ACC112 (cell line): ENCODE measurements at regions not wholly inside any gene's neighbourhood (a gene's known extent, or its start where the extent isn't known, plus 50 kb on each side); places are given as distances from the start of the nearest gene placed in this dataset.
A peak's percentile ranks its signal among the peaks of the same experiment; 100 is the strongest.

Source experiments
- H2AFZ ChIP-seq: fragments of 200-600 bp; sonication (generic); one replicate; pipeline ENCODE4 v1.6.0; 2017; ENCODE audit warnings: antibody characterized with exemption, low read length; ENCODE audit not compliant: unreplicated experiment
- H3K27ac ChIP-seq: fragments of 200-600 bp; sonication (generic); 2 replicates; pipeline ENCODE4 v1.5.1; 2014; ENCODE audit warnings: low read depth, mild to moderate bottlenecking, antibody characterized with exemption, low read length, moderate library complexity
- H3K27me3 ChIP-seq: fragments of 200-600 bp; sonication (generic); 2 replicates; pipeline ENCODE4 v1.6.1; 2014; ENCODE audit warnings: mild to moderate bottlenecking, antibody characterized with exemption, low read length, moderate library complexity, mixed read lengths; ENCODE audit not compliant: insufficient read depth
- H3K36me3 ChIP-seq: fragments of 200-600 bp; sonication (generic); 2 replicates; pipeline ENCODE4 v1.6.1; 2016; ENCODE audit warnings: mild to moderate bottlenecking, antibody characterized with exemption, low read length, moderate library complexity, mixed read lengths; ENCODE audit not compliant: insufficient read depth
- H3K4me1 ChIP-seq: fragments of 200-600 bp; sonication (generic); one replicate; pipeline ENCODE4 v1.6.1; 2016; ENCODE audit warnings: low read length, mixed read lengths; ENCODE audit not compliant: insufficient read depth, unreplicated experiment, control insufficient read depth
- H3K4me3 ChIP-seq: fragments of 200-600 bp; sonication (generic); 2 replicates; pipeline ENCODE4 v1.5.1; 2014; ENCODE audit warnings: mild to moderate bottlenecking, low read depth, low read length
- H3K79me2 ChIP-seq: fragments of 200-600 bp; sonication (generic); one replicate; pipeline ENCODE4 v1.6.0; 2016; ENCODE audit warnings: low read length; ENCODE audit not compliant: control insufficient read depth, unreplicated experiment, insufficient read depth

GRCh38 chr4:29213020-29213419 lies 1507.1 kb upstream of the PCDH7 start:
- H3K36me3 ChIP-seq = no peaks in the 10 kb centered on the region
- H3K79me2 ChIP-seq = no peaks in the 10 kb centered on the region
- H3K4me3 ChIP-seq = no peak overlapping the region
- H2AFZ ChIP-seq = no peak overlapping the region
- H3K27ac ChIP-seq = no peak overlapping the region
- H3K4me1 ChIP-seq = no peaks in the 10 kb centered on the region
- H3K27me3 ChIP-seq = no peaks in the 10 kb centered on the region

DNA sequence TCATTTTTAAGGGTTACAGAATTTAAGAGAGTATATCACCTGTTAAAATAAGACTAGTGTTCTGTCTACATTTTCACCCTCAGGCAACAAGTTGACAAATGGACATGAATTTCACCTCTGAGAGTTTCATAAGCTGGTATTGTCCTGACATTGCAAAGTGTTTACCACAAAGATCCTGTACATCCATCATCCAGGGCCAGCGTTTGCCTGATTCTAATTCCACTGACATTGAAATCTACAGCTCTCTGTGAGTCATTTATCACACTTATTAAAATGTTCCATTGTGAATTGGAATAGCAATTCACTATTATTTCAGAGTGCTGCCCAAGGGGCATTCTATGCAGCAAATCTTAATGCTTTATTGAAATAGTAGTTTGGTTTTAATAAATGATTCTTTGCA lies 1499.4 kb upstream of the PCDH7 start:
- Histone ChIP-seq H3K36me3 (no peaks in the 10 kb centered on the region), H3K4me1 (no peaks in the 10 kb centered on the region), H3K4me3 (no peak overlapping the region)

DNA sequence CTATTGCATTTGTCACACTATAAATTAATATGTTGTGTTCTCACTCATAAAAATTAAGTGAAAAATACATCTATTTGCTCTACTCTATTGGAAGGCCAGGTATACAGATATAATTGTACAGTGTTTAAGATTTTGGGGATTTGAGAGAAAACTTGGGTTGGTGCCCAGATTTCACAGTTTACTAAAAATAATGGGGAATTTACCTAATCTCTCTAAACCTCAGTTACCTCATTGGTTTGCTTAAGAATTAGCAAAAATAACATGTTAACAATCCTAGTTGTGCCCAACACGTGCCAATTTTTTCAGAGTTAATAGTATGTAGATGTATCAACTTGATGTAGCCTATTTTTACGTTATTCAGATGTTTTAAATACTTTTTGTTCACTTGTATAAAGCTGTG lies 1495.3 kb upstream of the PCDH7 start:
- H2AFZ ChIP-seq = peak overlapping the region; percentile 68
- no peak overlapping the region for H3K4me3 ChIP-seq
- H3K36me3 ChIP-seq = no peaks in the 10 kb centered on the region
- H3K27ac ChIP-seq = no peak overlapping the region
- H3K79me2 ChIP-seq = no peaks in the 10 kb centered on the region
- no peaks in the 10 kb centered on the region for H3K4me1 ChIP-seq
- H3K27me3 ChIP-seq = no peaks in the 10 kb centered on the region

More for the DNA sequence above, 1499.4 kb upstream of the PCDH7 start:
- no peak overlapping the region for H2AFZ ChIP-seq
- H3K27ac ChIP-seq = no peak overlapping the region
- H3K27me3 ChIP-seq = no peaks in the 10 kb centered on the region
- H3K79me2 ChIP-seq = no peaks in the 10 kb centered on the region

DNA sequence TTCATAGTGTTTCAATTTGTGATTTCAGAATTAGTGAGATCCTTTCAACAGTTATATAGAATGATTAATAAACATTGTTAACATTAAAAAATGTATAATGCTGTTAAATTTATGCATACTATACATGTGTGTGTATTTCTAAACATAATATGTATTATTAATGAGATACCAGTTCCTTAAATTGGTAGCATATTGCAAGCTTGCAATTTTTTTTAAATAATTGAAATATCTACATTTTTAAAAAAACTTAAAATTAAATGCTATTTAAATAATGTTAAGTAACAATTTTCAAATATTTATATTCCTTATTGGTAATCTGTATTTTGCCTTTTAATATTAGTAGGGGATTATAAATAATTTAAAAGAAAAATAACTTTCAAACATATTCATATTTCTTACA lies 1479.5 kb upstream of the PCDH7 start:
- Histone ChIP-seq H3K4me1 (no peaks in the 10 kb centered on the region), H3K36me3 (no peaks in the 10 kb centered on the region), H3K27ac (no peak overlapping the region), H3K4me3 (no peak overlapping the region), H3K27me3 (no peaks in the 10 kb centered on the region), H2AFZ (no peak overlapping the region), H3K79me2 (no peaks in the 10 kb centered on the region)

- no peak overlapping the region for H2AFZ ChIP-seq
- no peak overlapping the region for H3K27ac ChIP-seq
- no peaks in the 10 kb centered on the region for H3K36me3 ChIP-seq
- no peak overlapping the region for H3K4me3 ChIP-seq
- no peaks in the 10 kb centered on the region for H3K4me1 ChIP-seq
- no peaks in the 10 kb centered on the region for H3K27me3 ChIP-seq
- H3K79me2 ChIP-seq = no peaks in the 10 kb centered on the region
These were observed 1477.1 kb upstream of the PCDH7 start for GRCh38 chr4:29243054-29243453.

DNA sequence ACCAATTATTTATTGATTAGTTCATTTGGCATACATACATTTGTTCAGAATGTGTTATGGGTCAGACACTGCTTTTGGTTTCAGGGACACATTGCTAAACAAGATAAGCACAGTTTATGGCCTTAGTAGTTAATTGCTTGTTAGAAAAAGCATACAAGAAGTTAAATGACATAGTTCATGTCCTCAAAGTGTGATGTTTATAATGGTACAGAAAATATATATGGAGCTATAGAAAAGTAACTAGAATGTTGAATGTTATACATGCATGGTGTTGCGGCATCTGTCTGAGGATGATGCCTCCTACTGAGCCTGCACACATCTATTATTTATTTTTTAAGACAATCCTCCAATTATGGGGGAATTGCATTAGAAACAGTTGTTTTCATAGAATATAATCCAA lies 1476.3 kb upstream of the PCDH7 start:
- Histone ChIP-seq H3K4me3 (no peak overlapping the region), H3K27me3 (no peaks in the 10 kb centered on the region), H3K36me3 (no peaks in the 10 kb centered on the region), H3K27ac (no peak overlapping the region), H3K4me1 (no peaks in the 10 kb centered on the region), H3K79me2 (no peaks in the 10 kb centered on the region), H2AFZ (no peak overlapping the region)

- no peak overlapping the region for H3K27ac ChIP-seq
- no peaks in the 10 kb centered on the region for H3K79me2 ChIP-seq
- no peaks in the 10 kb centered on the region for H3K4me1 ChIP-seq
- no peak overlapping the region for H2AFZ ChIP-seq
- H3K36me3 ChIP-seq = no peaks in the 10 kb centered on the region
- H3K27me3 ChIP-seq = no peaks in the 10 kb centered on the region
- H3K4me3 ChIP-seq = no peak overlapping the region
These were observed 1460.6 kb upstream of the PCDH7 start for GRCh38 chr4:29259556-29259955.

DNA sequence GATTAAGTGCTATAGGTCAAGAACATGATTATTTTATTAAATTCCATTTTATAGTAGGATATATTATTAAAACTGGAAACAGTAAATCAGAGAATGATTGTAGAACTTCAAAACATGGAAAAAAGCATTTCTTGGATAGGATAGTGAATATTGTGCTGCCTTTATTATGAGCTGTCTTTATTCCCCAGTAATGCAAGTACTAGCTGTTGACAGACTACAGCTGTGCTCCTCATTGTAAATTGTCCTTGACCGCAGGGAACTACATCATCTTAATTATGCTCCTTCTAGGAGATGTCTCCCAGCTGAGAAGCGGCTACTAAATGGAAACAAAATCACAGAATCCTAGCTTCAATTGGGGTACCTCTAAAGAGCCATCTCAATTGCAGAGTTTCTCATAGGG lies 1457.2 kb upstream of the PCDH7 start:
- H2AFZ ChIP-seq = no peak overlapping the region

DNA sequence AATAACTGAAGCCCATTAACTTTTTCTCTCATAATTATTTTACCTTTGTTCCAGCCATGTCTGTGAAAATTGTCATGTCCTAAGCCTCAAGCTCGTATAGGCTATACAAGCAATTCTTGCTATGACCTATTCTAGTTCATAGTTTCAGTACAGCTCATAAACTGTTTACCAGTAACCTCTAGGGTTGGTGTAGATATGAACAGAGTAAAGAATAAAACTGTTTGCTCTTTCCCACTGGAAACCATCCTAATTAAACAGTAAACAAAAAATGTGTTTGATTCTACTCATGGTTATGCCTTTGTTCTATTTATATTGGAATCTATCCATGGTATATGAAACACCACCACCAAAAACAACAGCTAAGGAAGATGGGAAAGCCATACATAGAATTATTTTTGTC lies 1444.0 kb upstream of the PCDH7 start:
- Histone ChIP-seq H3K27me3 (no peaks in the 10 kb centered on the region), H3K79me2 (no peaks in the 10 kb centered on the region), H2AFZ (no peak overlapping the region), H3K4me1 (peaks cover 8% of the 10 kb centered on the region), H3K4me3 (no peak overlapping the region), H3K27ac (no peak overlapping the region), H3K36me3 (no peaks in the 10 kb centered on the region)

More for the DNA sequence above, 1457.2 kb upstream of the PCDH7 start:
- H3K4me3 ChIP-seq = no peak overlapping the region
- no peak overlapping the region for H3K27ac ChIP-seq
- no peaks in the 10 kb centered on the region for H3K79me2 ChIP-seq
- no peaks in the 10 kb centered on the region for H3K4me1 ChIP-seq
- no peaks in the 10 kb centered on the region for H3K27me3 ChIP-seq
- H3K36me3 ChIP-seq = no peaks in the 10 kb centered on the region

GRCh38 chr4:29277381-29277780 lies 1442.8 kb upstream of the PCDH7 start:
- peak overlapping the region; percentile 43 for H2AFZ ChIP-seq
- no peaks in the 10 kb centered on the region for H3K27me3 ChIP-seq
- no peaks in the 10 kb centered on the region for H3K79me2 ChIP-seq
- peak overlapping the region; percentile 49 for H3K27ac ChIP-seq
- H3K4me1 ChIP-seq = peaks cover 8% of the 10 kb centered on the region
- no peaks in the 10 kb centered on the region for H3K36me3 ChIP-seq
- H3K4me3 ChIP-seq = no peak overlapping the region

GRCh38 chr4:29278585-29278984 lies 1441.6 kb upstream of the PCDH7 start:
- H3K27me3 ChIP-seq = no peaks in the 10 kb centered on the region
- no peaks in the 10 kb centered on the region for H3K36me3 ChIP-seq
- peak overlapping the region; percentile 60 for H3K27ac ChIP-seq
- 0 out of 2 replicates have a peak overlapping the region, but pooled peaks have one; percentile 7 for H3K4me3 ChIP-seq
- H2AFZ ChIP-seq = peak overlapping the region; percentile 53
- H3K4me1 ChIP-seq = peaks cover 8% of the 10 kb centered on the region
- H3K79me2 ChIP-seq = no peaks in the 10 kb centered on the region
